ENCODE measurements at regions not wholly inside any gene's neighbourhood (a gene's known extent, or its start where the extent isn't known, plus 50 kb on each side); places are given as distances from the start of the nearest gene placed in this dataset.

- Histone ChIP-seq H3K27me3 (no peaks in the 10 kb centered on the region), H3K4me3 (no peak overlapping the region), H3K4me1 (peaks cover 30% of the 10 kb centered on the region), H3K36me3 (no peaks in the 10 kb centered on the region), H3K9me3 (no peaks in the 10 kb centered on the region), H3K27ac (no peak overlapping the region)
- 78% methylated on average over 9 of the region's 17 CpGs for WGBS
- DNase-seq (ENCODE audit: low spot score in 2 of 2), result peak in 1 of 2 donors; percentile 52
- TF ChIP-seq POLR2A (IDR thresholded peaks at IDR 0.05), result no peak
- TF ChIP-seq CTCF (IDR thresholded peaks at IDR 0.05), result no peak
- TF ChIP-seq POLR2AphosphoS5 (IDR thresholded peaks at IDR 0.05), result no peak
- TF ChIP-seq EP300 (IDR thresholded peaks at IDR 0.05), result no peak
Measured at GRCh38 chr2:2765176-2765800, 434.2 kb upstream of the MYT1L start.

DNA sequence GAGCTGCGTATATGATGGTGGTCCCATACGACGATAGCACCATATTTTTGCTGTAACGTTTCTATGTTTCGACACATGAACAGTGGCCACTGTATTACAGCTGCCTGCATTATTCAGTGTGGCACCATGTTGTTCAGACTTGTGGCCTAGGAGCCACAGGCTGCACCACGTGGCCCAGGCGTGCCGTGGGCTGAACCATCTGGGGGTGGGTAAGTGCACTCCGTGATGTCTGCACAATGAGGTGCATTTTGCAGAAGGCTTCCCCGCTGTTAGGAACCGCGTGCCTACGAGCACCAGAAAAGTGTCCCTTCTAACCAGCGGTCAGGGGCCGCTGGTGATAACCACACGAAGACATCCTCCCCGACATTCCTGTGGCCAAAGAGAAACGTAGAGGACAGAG lies 433.7 kb upstream of the MYT1L start:
- Histone ChIP-seq H3K9me3 (no peaks in the 10 kb centered on the region), H3K4me3 (no peak overlapping the region), H3K36me3 (no peaks in the 10 kb centered on the region), H3K27ac (no peak overlapping the region), H3K27me3 (no peaks in the 10 kb centered on the region), H3K4me1 (peaks cover 25% of the 10 kb centered on the region)
- 94% methylated on average over 18 of the region's 18 CpGs for WGBS
- TF ChIP-seq POLR2AphosphoS5 (IDR thresholded peaks at IDR 0.05), result no peak
- TF ChIP-seq EP300 (IDR thresholded peaks at IDR 0.05), result no peak
- no peak for TF ChIP-seq CTCF (IDR thresholded peaks at IDR 0.05)
- TF ChIP-seq POLR2A (IDR thresholded peaks at IDR 0.05), result no peak
- DNase-seq (ENCODE audit: low spot score in 2 of 2), result no peak

DNA sequence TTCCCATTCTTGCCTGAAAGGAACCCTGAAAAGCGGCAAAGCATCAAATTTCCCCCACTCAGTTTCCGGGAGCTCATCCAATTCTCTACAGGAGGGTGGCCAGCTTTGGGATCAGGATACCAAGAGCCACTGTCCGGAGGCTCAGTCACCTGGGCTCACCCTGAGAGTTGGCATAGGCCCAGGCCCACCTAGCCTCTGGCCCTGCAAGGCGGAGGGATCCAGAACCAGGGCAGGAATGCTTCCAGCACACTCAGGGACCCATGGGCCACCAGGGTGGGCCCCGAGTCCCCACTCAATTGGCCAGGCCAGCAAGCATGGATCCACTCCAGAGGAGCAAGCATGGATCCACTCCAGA lies 432.9 kb upstream of the MYT1L start:
- H3K27me3 ChIP-seq, result no peaks in the 10 kb centered on the region
- no peaks in the 10 kb centered on the region for H3K9me3 ChIP-seq
- H3K4me3 ChIP-seq, result no peak overlapping the region
- H3K36me3 ChIP-seq, result no peaks in the 10 kb centered on the region
- H3K4me1 ChIP-seq, result peaks cover 18% of the 10 kb centered on the region
- no peak for TF ChIP-seq CTCF (IDR thresholded peaks at IDR 0.05)
- no peak for TF ChIP-seq POLR2A (IDR thresholded peaks at IDR 0.05)
- TF ChIP-seq EP300 (IDR thresholded peaks at IDR 0.05), result no peak
- no peak overlapping the region for H3K27ac ChIP-seq
- peak in 1 of 2 donors; percentile 41 for DNase-seq (ENCODE audit: low spot score in 2 of 2)
- 56% methylated on average over 3 of the region's 5 CpGs for WGBS

DNA sequence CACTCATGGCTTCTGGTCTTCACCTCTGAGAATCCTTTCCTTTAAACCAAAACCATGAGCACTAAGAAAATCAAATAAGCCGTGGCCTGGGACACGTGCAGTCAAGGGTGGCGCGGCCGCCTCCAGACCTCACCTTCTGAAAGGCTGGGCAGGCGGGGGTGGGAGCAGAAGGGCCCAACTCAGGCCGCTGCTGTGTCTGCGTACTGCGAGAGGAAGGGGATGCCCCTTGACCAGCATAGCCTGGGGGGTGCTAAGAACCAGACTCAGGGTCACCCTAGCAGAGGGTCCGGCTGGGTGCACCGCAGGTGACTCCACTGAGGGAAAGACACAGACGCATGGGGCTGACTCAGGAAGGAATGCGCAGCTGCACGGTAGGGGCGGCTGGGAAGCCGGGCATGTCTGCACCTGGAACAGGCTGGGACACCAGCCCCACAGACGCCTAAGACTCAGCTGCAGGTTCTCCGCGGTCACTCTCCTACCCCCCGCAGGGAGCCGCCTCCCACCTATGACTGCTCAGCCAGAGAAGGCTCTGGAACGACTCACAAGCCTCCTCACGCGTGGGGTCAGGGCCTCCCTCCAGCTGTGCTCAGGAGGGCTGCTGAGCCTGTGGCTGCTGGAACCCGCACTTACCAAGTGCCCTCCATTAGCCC lies 432.4 kb upstream of the MYT1L start:
- H3K27me3 ChIP-seq, result no peaks in the 10 kb centered on the region
- no peak for TF ChIP-seq POLR2AphosphoS5 (IDR thresholded peaks at IDR 0.05)
- no peak for TF ChIP-seq EP300 (IDR thresholded peaks at IDR 0.05)
- TF ChIP-seq POLR2A (IDR thresholded peaks at IDR 0.05), result no peak
- no peak for TF ChIP-seq CTCF (IDR thresholded peaks at IDR 0.05)
- no peak overlapping the region for H3K27ac ChIP-seq
- no peak overlapping the region for H3K4me3 ChIP-seq
- no peaks in the 10 kb centered on the region for H3K9me3 ChIP-seq
- no peaks in the 10 kb centered on the region for H3K36me3 ChIP-seq
- 39% methylated on average over 10 of the region's 25 CpGs for WGBS
- peaks cover 18% of the 10 kb centered on the region for H3K4me1 ChIP-seq
- DNase-seq (ENCODE audit: low spot score in 2 of 2), result no peak

GRCh38 chr2:2762913-2763312 lies 431.8 kb upstream of the MYT1L start:
- Histone ChIP-seq H3K4me1 (peaks cover 18% of the 10 kb centered on the region), H3K27me3 (no peaks in the 10 kb centered on the region), H3K4me3 (no peak overlapping the region), H3K9me3 (no peaks in the 10 kb centered on the region), H3K36me3 (no peaks in the 10 kb centered on the region), H3K27ac (no peak overlapping the region)
- no peak for DNase-seq (ENCODE audit: low spot score in 2 of 2)
- WGBS, result 53% methylated on average over 10 of the region's 11 CpGs
- TF ChIP-seq POLR2AphosphoS5 (IDR thresholded peaks at IDR 0.05) (no peak), POLR2A (IDR thresholded peaks at IDR 0.05) (no peak), EP300 (IDR thresholded peaks at IDR 0.05) (no peak), CTCF (IDR thresholded peaks at IDR 0.05) (no peak)

Measured in suprapubic skin (tissue), 4 donors.